ENCODE measurements at regions not wholly inside any gene's neighbourhood (a gene's known extent, or its start where the extent isn't known, plus 50 kb on each side); places are given as distances from the start of the nearest gene placed in this dataset.

GRCh38 chr17:69961501-69962145 is 113.4 kb upstream of the KCNJ16 start:
- intact Hi-C loops (cut with DNase I): no loop called here
- no peak overlapping the region for H3K27ac ChIP-seq (ENCODE audit: low read depth in 1 of 2, low read length in 2 of 2)
- H3K9me3 ChIP-seq (ENCODE audit: control insufficient read depth, low read length): no peaks in the 10 kb centered on the region
- no peaks in the 10 kb centered on the region for H3K4me1 ChIP-seq (ENCODE audit: control insufficient read depth in 1 of 2, insufficient read depth in 2 of 2, low read length in 2 of 2)
- 44 to 45% methylated on average over 7 of the region's 7 CpGs for WGBS, 2 donors
- DNase-seq (peak in 1 of 2 donors; percentile 41), ATAC-seq (ENCODE audit: low FRiP score) (no peak)
- no peak overlapping the region for H3K4me3 ChIP-seq (ENCODE audit: low read length in 2 of 2)
- no peaks in the 10 kb centered on the region for H3K36me3 ChIP-seq (ENCODE audit: control insufficient read depth in 1 of 2, insufficient read depth in 2 of 2, low read length in 1 of 2)
- H3K27me3 ChIP-seq (ENCODE audit: control insufficient read depth in 1 of 2, insufficient read depth in 2 of 2, low read length in 1 of 2): no peaks in the 10 kb centered on the region

- H3K27ac ChIP-seq (ENCODE audit: low read depth in 1 of 2, low read length in 2 of 2): no peak overlapping the region
- H3K36me3 ChIP-seq (ENCODE audit: control insufficient read depth in 1 of 2, insufficient read depth in 2 of 2, low read length in 1 of 2): no peaks in the 10 kb centered on the region
- intact Hi-C loops (cut with DNase I): no loop called here
- 72 to 77% methylated on average over 2 of the region's 2 CpGs for WGBS, 2 donors
- no peak overlapping the region for H3K4me3 ChIP-seq (ENCODE audit: low read length in 2 of 2)
- H3K4me1 ChIP-seq (ENCODE audit: control insufficient read depth in 1 of 2, insufficient read depth in 2 of 2, low read length in 2 of 2): no peaks in the 10 kb centered on the region
- DNase-seq (no peak), ATAC-seq (ENCODE audit: low FRiP score) (no peak)
- no peaks in the 10 kb centered on the region for H3K9me3 ChIP-seq (ENCODE audit: control insufficient read depth, low read length)
- H3K27me3 ChIP-seq (ENCODE audit: control insufficient read depth in 1 of 2, insufficient read depth in 2 of 2, low read length in 1 of 2): no peaks in the 10 kb centered on the region
Observed at GRCh38 chr17:69962436-69962995, 112.5 kb upstream of the KCNJ16 start.

DNA sequence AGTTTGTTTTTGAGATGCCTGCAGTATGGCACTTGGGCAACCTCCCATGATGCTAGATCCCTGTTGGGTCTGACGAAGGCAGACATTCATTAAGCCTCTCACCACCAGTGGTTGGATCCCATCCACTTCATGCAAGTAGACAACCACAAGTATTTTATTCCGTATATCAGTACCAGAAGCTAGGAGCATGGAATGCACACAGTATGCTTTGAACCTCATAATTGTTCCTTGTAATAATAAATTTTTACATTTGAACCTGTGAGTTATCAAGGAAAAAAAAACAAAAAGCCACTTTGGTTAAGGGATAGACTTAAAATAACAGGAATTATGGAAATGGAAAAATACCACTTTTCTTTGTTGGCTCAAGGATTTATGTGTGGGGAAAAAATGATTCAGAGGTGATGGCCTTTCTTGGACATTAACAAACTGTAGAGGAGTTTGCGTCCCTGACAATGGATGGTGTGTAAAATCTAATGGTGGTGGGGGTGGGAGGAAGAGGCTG is 107.1 kb upstream of the KCNJ16 start:
- no peak overlapping the region for H3K4me3 ChIP-seq (ENCODE audit: low read length in 2 of 2)
- ATAC-seq (ENCODE audit: low FRiP score) (no peak), DNase-seq (no peak)
- no peaks in the 10 kb centered on the region for H3K36me3 ChIP-seq (ENCODE audit: control insufficient read depth in 1 of 2, insufficient read depth in 2 of 2, low read length in 1 of 2)
- H3K27me3 ChIP-seq (ENCODE audit: control insufficient read depth in 1 of 2, insufficient read depth in 2 of 2, low read length in 1 of 2): no peaks in the 10 kb centered on the region
- no peaks in the 10 kb centered on the region for H3K9me3 ChIP-seq (ENCODE audit: control insufficient read depth, low read length)
- no peak overlapping the region for H3K27ac ChIP-seq (ENCODE audit: low read depth in 1 of 2, low read length in 2 of 2)
- intact Hi-C loops (cut with DNase I): no loop called here
- 39 to 48% methylated on average over 3 of the region's 3 CpGs for WGBS, 2 donors
- H3K4me1 ChIP-seq (ENCODE audit: control insufficient read depth in 1 of 2, insufficient read depth in 2 of 2, low read length in 2 of 2): no peaks in the 10 kb centered on the region

DNA sequence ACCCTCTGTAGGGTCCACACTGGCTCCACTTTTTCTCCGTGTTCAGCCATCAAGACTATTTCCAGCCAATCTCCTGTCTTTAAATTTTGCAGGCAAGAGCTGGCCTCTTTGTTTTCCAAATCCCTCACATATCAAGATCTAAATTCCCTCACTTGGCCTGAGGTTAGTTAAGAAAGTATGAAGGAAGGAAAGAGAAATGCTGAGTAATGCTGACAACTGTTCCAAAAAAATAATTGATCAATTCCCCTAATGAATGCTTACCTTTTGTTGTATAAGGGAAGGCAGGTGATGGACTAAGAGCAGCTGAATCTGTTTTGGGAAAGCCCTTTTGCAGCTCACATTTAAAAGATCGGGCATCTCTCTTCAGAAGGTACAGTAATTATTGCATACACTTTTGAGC is 105.1 kb upstream of the KCNJ16 start:
- DNase-seq: no peak
- intact Hi-C loops (cut with DNase I): no loop called here
- no peaks in the 10 kb centered on the region for H3K27me3 ChIP-seq (ENCODE audit: control insufficient read depth in 1 of 2, insufficient read depth in 2 of 2, low read length in 1 of 2)
- 65 to 69% methylated on average over 2 of the region's 2 CpGs for WGBS, 2 donors
- no peaks in the 10 kb centered on the region for H3K36me3 ChIP-seq (ENCODE audit: control insufficient read depth in 1 of 2, insufficient read depth in 2 of 2, low read length in 1 of 2)
- no peak for ATAC-seq (ENCODE audit: low FRiP score)
- H3K9me3 ChIP-seq (ENCODE audit: control insufficient read depth, low read length): peaks cover 2% of the 10 kb centered on the region
- H3K4me1 ChIP-seq (ENCODE audit: control insufficient read depth in 1 of 2, insufficient read depth in 2 of 2, low read length in 2 of 2): no peaks in the 10 kb centered on the region
- no peak overlapping the region for H3K27ac ChIP-seq (ENCODE audit: low read depth in 1 of 2, low read length in 2 of 2)
- no peak overlapping the region for H3K4me3 ChIP-seq (ENCODE audit: low read length in 2 of 2)

GRCh38 chr17:69972251-69972650 is 102.8 kb upstream of the KCNJ16 start:
- Histone ChIP-seq H3K9me3 (ENCODE audit: control insufficient read depth, low read length) (peaks cover 2% of the 10 kb centered on the region), H3K27ac (ENCODE audit: low read depth in 1 of 2, low read length in 2 of 2) (no peak overlapping the region), H3K4me1 (ENCODE audit: control insufficient read depth in 1 of 2, insufficient read depth in 2 of 2, low read length in 2 of 2) (no peaks in the 10 kb centered on the region), H3K36me3 (ENCODE audit: control insufficient read depth in 1 of 2, insufficient read depth in 2 of 2, low read length in 1 of 2) (no peaks in the 10 kb centered on the region), H3K4me3 (ENCODE audit: low read length in 2 of 2) (no peak overlapping the region), H3K27me3 (ENCODE audit: control insufficient read depth in 1 of 2, insufficient read depth in 2 of 2, low read length in 1 of 2) (no peaks in the 10 kb centered on the region)
- no peak for ATAC-seq (ENCODE audit: low FRiP score)
- WGBS, 2 donors: 89 to 96% methylated on average over 1 of the region's 1 CpG
- no peak for DNase-seq
- intact Hi-C loops (cut with DNase I): no loop called here

DNA sequence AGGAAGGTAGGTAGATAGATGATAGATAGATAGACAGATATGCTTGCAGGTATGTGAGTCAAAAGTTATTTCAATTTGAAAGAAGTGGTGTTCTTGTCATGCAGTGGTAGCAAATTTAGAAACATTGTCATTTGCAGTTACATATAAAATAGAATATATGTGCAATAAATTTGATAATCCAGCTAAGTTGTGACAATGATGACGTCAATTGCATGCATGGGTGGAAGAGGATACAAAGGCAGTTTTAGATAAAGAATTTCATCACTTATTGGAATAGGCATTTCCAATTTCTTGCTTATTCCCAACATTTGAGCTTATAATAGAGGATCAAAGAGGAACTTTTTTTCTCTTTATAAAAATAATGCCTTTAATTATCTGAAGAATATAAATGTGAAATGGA is 99.2 kb upstream of the KCNJ16 start:
- no peaks in the 10 kb centered on the region for H3K36me3 ChIP-seq (ENCODE audit: control insufficient read depth in 1 of 2, insufficient read depth in 2 of 2, low read length in 1 of 2)
- H3K4me3 ChIP-seq (ENCODE audit: low read length in 2 of 2): no peak overlapping the region
- no peaks in the 10 kb centered on the region for H3K27me3 ChIP-seq (ENCODE audit: control insufficient read depth in 1 of 2, insufficient read depth in 2 of 2, low read length in 1 of 2)
- intact Hi-C loops (cut with DNase I): no loop called here
- no peak for DNase-seq
- no peak for ATAC-seq (ENCODE audit: low FRiP score)
- no peaks in the 10 kb centered on the region for H3K4me1 ChIP-seq (ENCODE audit: control insufficient read depth in 1 of 2, insufficient read depth in 2 of 2, low read length in 2 of 2)
- H3K27ac ChIP-seq (ENCODE audit: low read depth in 1 of 2, low read length in 2 of 2): no peak overlapping the region
- 85 to 89% methylated on average over 1 of the region's 1 CpG for WGBS, 2 donors
- H3K9me3 ChIP-seq (ENCODE audit: control insufficient read depth, low read length): peaks cover 2% of the 10 kb centered on the region

GRCh38 chr17:69978056-69978646 is 96.9 kb upstream of the KCNJ16 start:
- Histone ChIP-seq H3K27ac (ENCODE audit: low read depth in 1 of 2, low read length in 2 of 2) (no peak overlapping the region), H3K36me3 (ENCODE audit: control insufficient read depth in 1 of 2, insufficient read depth in 2 of 2, low read length in 1 of 2) (no peaks in the 10 kb centered on the region), H3K27me3 (ENCODE audit: control insufficient read depth in 1 of 2, insufficient read depth in 2 of 2, low read length in 1 of 2) (no peaks in the 10 kb centered on the region), H3K9me3 (ENCODE audit: control insufficient read depth, low read length) (peaks cover 2% of the 10 kb centered on the region), H3K4me3 (ENCODE audit: low read length in 2 of 2) (no peak overlapping the region), H3K4me1 (ENCODE audit: control insufficient read depth in 1 of 2, insufficient read depth in 2 of 2, low read length in 2 of 2) (no peaks in the 10 kb centered on the region)
- DNase-seq (no peak), ATAC-seq (ENCODE audit: low FRiP score) (no peak)
- intact Hi-C loops (cut with DNase I): loop anchor here in 1 of 2 donors (2.0 kb wide), 1 partner anchor 35 kb away; no protein-coding TSS in a partner anchor
- WGBS, 2 donors: 75 to 81% methylated on average over 1 of the region's 1 CpG

GRCh38 chr17:69981441-69981840 is 93.6 kb upstream of the KCNJ16 start:
- ATAC-seq (ENCODE audit: low FRiP score) (no peak), DNase-seq (no peak)
- H3K27me3 ChIP-seq (ENCODE audit: control insufficient read depth in 1 of 2, insufficient read depth in 2 of 2, low read length in 1 of 2): no peaks in the 10 kb centered on the region
- H3K27ac ChIP-seq (ENCODE audit: low read depth in 1 of 2, low read length in 2 of 2): no peak overlapping the region
- WGBS, 2 donors: 47 to 67% methylated on average over 5 of the region's 5 CpGs
- H3K4me3 ChIP-seq (ENCODE audit: low read length in 2 of 2): no peak overlapping the region
- intact Hi-C loops (cut with DNase I): no loop called here
- H3K9me3 ChIP-seq (ENCODE audit: control insufficient read depth, low read length): no peaks in the 10 kb centered on the region
- H3K36me3 ChIP-seq (ENCODE audit: control insufficient read depth in 1 of 2, insufficient read depth in 2 of 2, low read length in 1 of 2): no peaks in the 10 kb centered on the region
- H3K4me1 ChIP-seq (ENCODE audit: control insufficient read depth in 1 of 2, insufficient read depth in 2 of 2, low read length in 2 of 2): no peaks in the 10 kb centered on the region

- 86 to 93% methylated on average over 2 of the region's 2 CpGs for WGBS, 2 donors
Observed at GRCh38 chr17:69995476-69995875, 79.5 kb upstream of the KCNJ16 start.

More at GRCh38 chr17:69995476-69995875, 79.5 kb upstream of the KCNJ16 start:
- ATAC-seq (ENCODE audit: low FRiP score) (no peak), DNase-seq (no peak)
- H3K4me1 ChIP-seq (ENCODE audit: control insufficient read depth in 1 of 2, insufficient read depth in 2 of 2, low read length in 2 of 2): no peaks in the 10 kb centered on the region
- no peak overlapping the region for H3K27ac ChIP-seq (ENCODE audit: low read depth in 1 of 2, low read length in 2 of 2)
- H3K4me3 ChIP-seq (ENCODE audit: low read length in 2 of 2): no peak overlapping the region
- peaks cover 2% of the 10 kb centered on the region for H3K9me3 ChIP-seq (ENCODE audit: control insufficient read depth, low read length)
- no peaks in the 10 kb centered on the region for H3K36me3 ChIP-seq (ENCODE audit: control insufficient read depth in 1 of 2, insufficient read depth in 2 of 2, low read length in 1 of 2)
- intact Hi-C loops (cut with DNase I): no loop called here
- no peaks in the 10 kb centered on the region for H3K27me3 ChIP-seq (ENCODE audit: control insufficient read depth in 1 of 2, insufficient read depth in 2 of 2, low read length in 1 of 2)

Measured in aorta (tissue), 5 donors.